MCF 10A (cell line): ENCODE measurements at regions not wholly inside any gene's neighbourhood (a gene's known extent, or its start where the extent isn't known, plus 50 kb on each side); places are given as distances from the start of the nearest gene placed in this dataset.

Source experiments
- BruUV-seq: library from RNA; stranded (reverse); fragments of 400-500 nt; replicated peaks from 2 replicates; lab custom pipeline; 2021; lab: Mats Ljungman, UMichigan
- CTCF ChIA-PET: fragments of 300-600 bp; sonication (Branson Sonifier 250); formaldehyde crosslinking; extraction: SDS; loops from one replicate; lab custom pipeline; 2021; ENCODE audit warnings: antibody characterized with exemption, inconsistent platforms; lab: Yijun Ruan, JAX
- POLR2A ChIA-PET: fragments of 300-600, 350-650 bp; sonication (Branson Sonifier 250); formaldehyde crosslinking; extraction: SDS; loops from one replicate; lab custom pipeline; 2020; ENCODE audit warnings: antibody characterized with exemption, inconsistent platforms; lab: Yijun Ruan, JAX
- DNase-seq: peaks from one replicate; pipeline ENCODE4 v3.0.0-alpha.2; 2018; ENCODE audit not compliant: unreplicated experiment
- H3K27ac Mint-ChIP-seq: one replicate; pipeline ENCODE4 v1.8.0; 2022; ENCODE audit warnings: mild to moderate bottlenecking, low read depth, mixed read lengths; ENCODE audit not compliant: unreplicated experiment
- H3K27me3 Mint-ChIP-seq: one replicate; pipeline ENCODE4 v1.8.0; 2022; ENCODE audit warnings: mixed read lengths; ENCODE audit not compliant: insufficient read depth, unreplicated experiment
- H3K36me3 Mint-ChIP-seq: one replicate; pipeline ENCODE4 v1.8.0; 2022; ENCODE audit warnings: mild to moderate bottlenecking, moderate library complexity, mixed read lengths; ENCODE audit not compliant: insufficient read depth, unreplicated experiment
- H3K4me1 Mint-ChIP-seq: one replicate; pipeline ENCODE4 v1.8.0; 2022; ENCODE audit warnings: mixed read lengths; ENCODE audit not compliant: insufficient read depth, unreplicated experiment
- H3K4me3 Mint-ChIP-seq: one replicate; pipeline ENCODE4 v1.8.0; 2022; ENCODE audit warnings: mild to moderate bottlenecking, moderate library complexity, mixed read lengths; ENCODE audit not compliant: unreplicated experiment
- H3K9me3 Mint-ChIP-seq: one replicate; pipeline ENCODE4 v1.8.0; 2022; ENCODE audit warnings: mixed read lengths; ENCODE audit not compliant: unreplicated experiment
- CTCF ChIP-seq: fragments of 200-600 bp; IDR thresholded peaks from one replicate; pipeline ENCODE4 v1.8.0; 2022; ENCODE audit warnings: antibody characterized with exemption, mild to moderate bottlenecking; ENCODE audit not compliant: unreplicated experiment
- intact Hi-C: fragments of 100-400 bp; cut with micrococcal nuclease; formaldehyde crosslinking; loops from 2 replicates; pipeline ENCODE4 v1.14.1; 2022

- no peaks in the 10 kb centered on the region for H3K9me3 Mint-ChIP-seq
- DNase-seq = no peak
- POLR2A ChIA-PET = interaction anchor here (1.1 kb wide), 1 partner anchor 9 kb away, joined by 4 read pairs; no protein-coding TSS in a partner anchor
- CTCF ChIA-PET = no interaction called here
- H3K4me3 Mint-ChIP-seq = no peak overlapping the region
- no peak overlapping the region for H3K27ac Mint-ChIP-seq
- intact Hi-C loops = no loop called here
- BruUV-seq = no TSS peak
- H3K27me3 Mint-ChIP-seq = no peaks in the 10 kb centered on the region
- no peak for TF ChIP-seq CTCF
- peaks cover 4% of the 10 kb centered on the region for H3K4me1 Mint-ChIP-seq
- H3K36me3 Mint-ChIP-seq = no peaks in the 10 kb centered on the region
Measured at GRCh38 chr13:44169018-44169911, 204.4 kb upstream of the SERP2 start.

GRCh38 chr13:44170731-44171130 lies 202.9 kb upstream of the SERP2 start:
- ChIA-PET POLR2A (interaction anchor here (0.7 kb wide), 1 partner anchor 748 kb away, joined by 3 read pairs; no protein-coding TSS in a partner anchor), CTCF (no interaction called here)

GRCh38 chr13:44171156-44171555 lies 202.5 kb upstream of the SERP2 start:
- ChIA-PET POLR2A (interaction anchor here (0.7 kb wide), 1 partner anchor 748 kb away, joined by 3 read pairs; no protein-coding TSS in a partner anchor), CTCF (no interaction called here)
- no peak overlapping the region for H3K4me3 Mint-ChIP-seq
- intact Hi-C loops = no loop called here
- H3K27ac Mint-ChIP-seq = no peak overlapping the region
- DNase-seq = no peak
- no TSS peak for BruUV-seq
- no peaks in the 10 kb centered on the region for H3K36me3 Mint-ChIP-seq
- H3K4me1 Mint-ChIP-seq = peaks cover 15% of the 10 kb centered on the region
- H3K27me3 Mint-ChIP-seq = no peaks in the 10 kb centered on the region
- H3K9me3 Mint-ChIP-seq = no peaks in the 10 kb centered on the region
- TF ChIP-seq CTCF = no peak

More at GRCh38 chr13:44170731-44171130, 202.9 kb upstream of the SERP2 start:
- no peak overlapping the region for H3K27ac Mint-ChIP-seq
- no peak for TF ChIP-seq CTCF
- H3K36me3 Mint-ChIP-seq = no peaks in the 10 kb centered on the region
- H3K4me3 Mint-ChIP-seq = no peak overlapping the region
- no TSS peak for BruUV-seq
- H3K27me3 Mint-ChIP-seq = no peaks in the 10 kb centered on the region
- intact Hi-C loops = no loop called here
- H3K9me3 Mint-ChIP-seq = no peaks in the 10 kb centered on the region
- no peak for DNase-seq
- H3K4me1 Mint-ChIP-seq = peaks cover 15% of the 10 kb centered on the region

GRCh38 chr13:44171861-44172260 lies 201.8 kb upstream of the SERP2 start:
- Mint-ChIP-seq H3K4me1 (peaks cover 15% of the 10 kb centered on the region), H3K36me3 (no peaks in the 10 kb centered on the region), H3K4me3 (no peak overlapping the region), H3K9me3 (no peaks in the 10 kb centered on the region), H3K27ac (no peak overlapping the region), H3K27me3 (no peaks in the 10 kb centered on the region)
- intact Hi-C loops = no loop called here
- no peak for DNase-seq
- TF ChIP-seq CTCF = no peak
- ChIA-PET CTCF (interaction anchor here (0.9 kb wide), 1 partner anchor 33 kb away, joined by 3 read pairs; no protein-coding TSS in a partner anchor), POLR2A (interaction anchor here (2.3 kb wide), 1 partner anchor 11 kb away, joined by 10 read pairs; no protein-coding TSS in a partner anchor)
- BruUV-seq = no TSS peak
